ENCODE measurements at regions not wholly inside any gene's neighbourhood (a gene's known extent, or its start where the extent isn't known, plus 50 kb on each side); places are given as distances from the start of the nearest gene placed in this dataset.

DNA sequence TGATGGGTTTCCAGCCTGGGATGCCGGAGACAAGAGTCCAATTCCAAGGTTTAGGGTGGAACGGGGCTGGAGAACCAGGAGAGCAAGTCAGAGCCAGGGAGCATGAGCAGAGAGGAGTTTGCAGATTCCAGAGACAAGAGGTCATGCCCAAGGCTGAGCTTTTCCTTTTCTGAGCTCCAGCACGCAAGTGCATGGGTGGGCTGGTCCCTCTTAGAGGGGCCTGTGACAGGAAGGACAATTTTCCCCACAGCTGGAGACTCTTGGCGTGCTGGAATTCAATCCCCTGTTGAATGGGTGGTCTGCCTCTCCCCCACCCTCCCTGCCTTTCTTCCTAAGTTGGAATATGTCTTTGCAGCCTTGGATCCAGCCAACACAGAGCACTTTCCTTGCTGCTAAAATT lies 431.9 kb downstream of the BCL11B start:
- DNase-seq, result no peak

DNA sequence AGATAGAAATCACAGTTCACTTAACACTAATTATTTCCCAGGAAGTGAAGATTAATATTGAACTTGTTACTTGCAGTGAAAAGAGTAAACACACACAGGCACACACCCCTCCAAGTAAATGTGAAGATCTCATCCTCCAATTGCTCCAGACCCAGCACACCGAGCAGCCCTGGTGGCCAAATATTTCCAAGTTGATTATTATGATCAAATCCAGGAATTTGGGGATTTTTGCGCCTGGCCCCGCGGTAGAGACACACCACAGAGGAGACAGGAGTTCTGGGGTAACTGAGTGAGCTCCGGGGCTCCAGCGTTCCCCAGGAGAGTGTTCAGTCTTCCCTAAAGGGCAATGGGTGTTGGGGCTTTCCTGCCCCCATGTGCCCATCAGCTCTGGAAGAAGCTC lies 431.5 kb downstream of the BCL11B start:
- no peak for DNase-seq

- no peak for DNase-seq
Measured at GRCh38 chr14:98844456-98844855, 427.5 kb downstream of the BCL11B start.

DNA sequence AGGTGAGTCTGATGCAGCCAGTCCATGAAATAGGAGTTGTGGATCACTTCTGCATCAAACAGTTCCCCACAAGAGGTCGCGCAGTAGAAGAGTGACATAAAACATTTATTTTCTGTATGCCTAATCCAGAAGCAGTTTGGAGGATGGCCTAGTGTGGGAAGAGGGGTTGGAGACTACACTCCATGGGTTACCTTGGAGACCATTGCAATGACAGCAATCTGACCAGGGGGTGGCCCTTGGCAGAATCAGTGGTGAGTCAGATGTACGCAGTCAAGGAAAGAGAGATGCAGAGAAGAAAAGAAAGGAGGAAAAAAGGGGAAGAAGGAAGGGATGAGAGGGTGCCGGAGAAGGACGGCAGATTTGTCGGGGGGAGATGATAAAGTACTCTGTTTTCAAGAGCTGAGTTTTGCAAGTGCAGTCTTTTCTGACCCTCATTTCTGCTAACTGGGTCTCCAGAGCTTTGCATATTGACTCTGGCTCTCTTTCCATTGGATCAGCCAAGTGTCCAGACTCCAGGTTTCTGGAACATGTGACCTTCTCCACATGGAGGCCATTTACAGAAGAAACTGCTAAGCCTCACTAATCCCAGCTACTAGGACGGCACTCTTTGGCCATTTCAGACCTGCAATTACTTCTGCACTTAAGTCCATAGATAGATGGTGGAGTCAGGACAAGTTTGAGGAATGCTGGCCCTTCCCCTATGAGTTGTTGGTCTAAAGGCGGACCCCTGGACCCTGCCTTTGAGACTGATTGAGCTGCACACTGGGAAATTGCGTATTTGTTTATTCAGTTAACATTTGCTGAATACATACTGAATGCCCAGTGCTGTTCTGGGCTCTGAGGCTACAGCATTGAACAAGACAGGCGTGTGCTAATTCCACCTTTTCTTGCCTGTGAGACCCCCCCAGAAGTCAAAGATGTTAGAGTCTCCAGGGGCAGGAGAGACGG lies 424.2 kb downstream of the BCL11B start:
- no peak for DNase-seq

DNA sequence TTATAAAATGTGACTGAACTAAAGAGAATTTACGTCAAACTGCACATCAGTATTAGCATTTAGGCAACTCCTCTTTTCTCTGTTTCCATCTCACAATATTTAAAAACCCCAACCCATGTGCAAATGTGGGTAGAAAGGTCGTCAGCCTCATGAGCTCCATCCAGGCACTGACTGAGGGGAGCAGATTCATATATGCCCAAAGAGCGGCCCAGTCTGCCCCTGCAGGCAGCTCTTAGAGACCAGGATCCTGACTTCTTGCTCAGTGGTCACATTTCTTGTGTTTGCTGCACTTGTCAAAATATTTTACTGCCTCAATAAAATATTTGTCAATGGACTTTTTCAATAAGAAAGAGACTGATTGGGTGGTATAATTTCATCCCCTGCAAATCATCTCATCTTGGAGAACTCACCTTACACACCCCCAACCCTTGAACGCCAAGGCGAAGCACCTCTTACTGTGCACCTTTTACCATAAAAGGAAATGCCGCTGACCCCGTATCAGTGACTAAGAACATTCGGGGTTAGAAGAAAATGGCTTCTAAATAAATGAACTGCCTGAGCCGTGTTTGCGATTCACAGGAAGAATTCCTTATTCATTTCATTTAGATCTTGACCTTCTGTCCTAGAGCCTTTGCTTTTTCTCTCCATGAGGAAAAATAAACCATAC lies 418.8 kb downstream of the BCL11B start:
- DNase-seq, result no peak

- no peak for DNase-seq
Measured at GRCh38 chr14:98855926-98856715, 415.9 kb downstream of the BCL11B start.

- DNase-seq, result no peak
Measured at GRCh38 chr14:98858158-98858557, 413.8 kb downstream of the BCL11B start.

GRCh38 chr14:98858561-98858960 lies 413.4 kb downstream of the BCL11B start:
- no peak for DNase-seq

DNA sequence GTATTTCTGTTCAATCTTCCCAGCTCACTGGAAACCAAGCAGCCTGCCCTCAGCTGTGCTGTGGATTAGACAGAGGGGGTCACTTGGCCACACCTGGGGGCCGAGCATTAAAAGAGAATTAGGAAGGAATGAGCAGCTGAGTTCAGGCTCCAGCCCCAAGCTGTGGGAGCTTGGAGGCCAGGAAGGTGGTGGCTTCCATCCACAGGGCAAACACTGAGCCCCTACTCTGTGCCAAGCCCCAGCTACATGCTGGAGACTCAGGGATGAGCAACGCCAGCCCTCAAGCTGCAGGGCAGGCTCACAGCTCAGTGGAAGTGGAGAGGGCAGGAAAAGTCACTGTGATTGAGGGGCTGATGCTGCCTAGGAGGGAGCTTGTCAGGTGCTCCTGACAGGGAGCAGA lies 412.7 kb downstream of the BCL11B start:
- no peak for DNase-seq

- no peak for DNase-seq
Measured at GRCh38 chr14:98864211-98864610, 407.8 kb downstream of the BCL11B start.

- no peak for DNase-seq
Measured at GRCh38 chr14:98867146-98867545, 404.9 kb downstream of the BCL11B start.

DNA sequence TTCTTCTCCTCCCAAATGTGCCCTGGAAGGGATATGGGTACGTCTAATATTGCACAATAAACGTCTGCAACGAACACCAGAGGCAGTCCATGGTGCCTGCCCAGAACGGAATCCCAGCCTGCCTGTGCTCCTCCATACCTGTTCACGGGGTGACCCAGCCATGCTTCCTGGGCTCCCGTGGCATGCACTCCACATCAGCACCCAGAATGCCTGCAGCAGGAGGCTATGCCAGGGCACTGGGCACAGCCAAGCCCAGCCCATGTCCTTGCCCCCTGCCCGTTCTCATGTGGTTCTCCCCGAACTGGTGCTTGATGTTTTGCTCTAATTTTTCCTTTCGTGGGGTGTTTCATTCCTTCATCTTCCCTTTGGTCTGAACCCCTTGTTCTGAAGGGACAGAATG lies 404.3 kb downstream of the BCL11B start:
- no peak for DNase-seq

- DNase-seq, result no peak
Measured at GRCh38 chr14:98868866-98869265, 403.1 kb downstream of the BCL11B start.

DNA sequence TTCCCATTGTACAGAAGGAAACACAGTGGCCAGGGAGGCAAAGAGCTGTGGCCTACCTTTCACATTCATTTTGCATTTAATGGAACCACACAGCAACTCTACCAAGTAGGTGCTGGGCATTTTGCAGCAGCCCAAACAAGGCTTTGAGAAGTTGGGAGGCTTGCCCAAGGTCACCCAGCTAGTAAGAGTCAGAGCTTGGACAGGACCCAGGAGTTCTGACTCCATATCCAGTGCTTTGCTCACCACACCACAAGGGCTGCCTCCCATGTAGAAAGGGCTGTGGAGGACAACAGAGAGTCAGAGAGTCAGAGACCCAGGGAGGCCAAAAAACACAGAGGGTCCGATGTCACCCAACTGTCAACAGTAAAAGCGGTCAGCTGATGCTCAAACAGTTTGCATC lies 400.2 kb downstream of the BCL11B start:
- no peak for DNase-seq

- DNase-seq, result no peak
Measured at GRCh38 chr14:98877065-98877464, 394.9 kb downstream of the BCL11B start.

GRCh38 chr14:98878282-98878681 lies 393.7 kb downstream of the BCL11B start:
- DNase-seq, result no peak

DNA sequence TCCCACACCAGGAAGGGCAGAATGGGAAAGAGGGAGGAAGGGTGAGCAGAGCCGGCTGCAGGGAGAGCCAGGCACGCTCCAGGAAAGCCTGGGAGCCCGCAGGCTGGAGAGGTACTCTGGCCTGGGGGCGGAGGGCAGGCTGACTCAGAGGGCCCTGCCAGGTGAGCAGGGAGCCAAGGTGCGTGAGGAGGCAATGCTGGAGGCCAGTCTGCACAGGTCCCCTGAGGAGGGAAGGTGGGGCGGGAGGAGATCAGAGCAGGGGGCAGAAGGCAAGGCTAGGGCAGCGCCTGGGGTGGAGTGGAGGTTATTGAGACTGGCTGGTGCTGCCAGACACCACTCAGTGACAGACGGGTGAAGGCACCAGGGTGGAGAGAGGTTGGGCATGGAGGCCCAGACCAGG lies 385.0 kb downstream of the BCL11B start:
- no peak for DNase-seq

- no peak for DNase-seq
Measured at GRCh38 chr14:98888281-98888680, 383.7 kb downstream of the BCL11B start.

GRCh38 chr14:98888927-98889835 lies 382.8 kb downstream of the BCL11B start:
- no peak for DNase-seq

GRCh38 chr14:98889836-98890185 lies 382.2 kb downstream of the BCL11B start:
- no peak for DNase-seq

DNA sequence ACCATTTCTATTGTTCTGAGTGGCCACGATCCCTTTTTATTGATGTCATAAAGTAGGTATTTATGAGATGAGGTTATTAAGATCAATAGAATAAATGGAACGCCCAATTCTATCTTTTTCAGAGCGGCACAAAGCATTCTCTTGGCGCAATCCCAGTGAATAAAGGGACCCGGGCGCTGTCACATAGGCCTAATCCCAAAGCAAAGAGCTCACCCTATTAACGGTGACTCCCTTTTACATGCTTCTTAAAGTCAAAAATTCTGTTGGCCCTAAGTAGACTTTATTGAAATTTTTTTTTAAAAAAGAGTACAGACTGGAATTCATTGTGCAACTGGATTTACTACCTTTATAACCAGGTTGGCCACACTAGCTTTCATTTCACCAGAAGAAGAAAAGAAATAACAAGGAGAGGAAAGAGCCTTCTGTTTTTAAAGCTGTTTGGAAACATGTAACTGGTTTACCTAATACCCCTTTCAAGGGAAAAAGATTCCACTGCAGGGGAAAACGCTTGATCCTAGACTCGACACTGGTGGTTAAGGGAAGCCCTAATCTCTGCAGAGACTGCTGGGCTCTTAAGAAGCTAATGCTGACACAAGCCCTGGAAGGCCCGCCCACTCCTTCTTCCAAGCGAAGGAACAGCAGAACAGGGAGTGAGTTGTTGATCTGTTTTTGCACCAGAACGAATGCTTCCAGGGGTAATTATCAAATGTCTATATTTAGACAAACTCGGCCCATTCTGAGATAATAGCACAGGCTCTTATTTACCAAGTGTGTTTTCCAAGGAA lies 381.2 kb downstream of the BCL11B start:
- no peak for DNase-seq

- no peak for DNase-seq
Measured at GRCh38 chr14:98893675-98894074, 378.3 kb downstream of the BCL11B start.
